ENCODE measurements at regions not wholly inside any gene's neighbourhood (a gene's known extent, or its start where the extent isn't known, plus 50 kb on each side); places are given as distances from the start of the nearest gene placed in this dataset.

DNA sequence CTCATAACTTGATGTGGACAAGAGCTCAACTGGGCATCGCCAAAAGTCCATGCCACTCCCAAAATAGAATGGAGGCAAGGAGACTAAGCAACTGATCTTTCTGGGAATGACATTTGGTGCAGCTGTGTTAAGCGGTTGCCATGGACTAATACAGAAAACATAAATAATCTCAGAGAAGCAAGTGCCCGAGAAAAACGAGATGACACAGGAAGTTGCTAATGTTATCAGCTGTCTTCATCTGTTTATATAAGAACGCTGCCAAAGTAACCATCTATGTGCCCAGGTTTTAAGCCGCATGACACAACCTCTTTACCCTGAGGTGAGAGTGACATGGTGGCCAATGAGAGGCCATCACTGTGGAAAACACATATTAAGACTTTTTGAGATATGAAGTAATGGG, 54.9 kb upstream of the SACS start:
- H3K79me2 ChIP-seq (ENCODE audit: insufficient read depth) = no peaks in the 10 kb centered on the region
- peak overlapping the region in 1 of 2 experiments; percentile 74; a peak in 2 of 4 replicates for H3K27ac ChIP-seq (ENCODE audit: low read depth in 2 of 2, low read length in 1 of 2)
- POLR2A ChIA-PET = no interaction called here
- no peaks in the 10 kb centered on the region for H3K9me2 ChIP-seq
- H3K27me3 ChIP-seq (ENCODE audit: insufficient read depth) = no peaks in the 10 kb centered on the region
- no peaks in the 10 kb centered on the region for H3K36me3 ChIP-seq (replicated peaks in 1 of 2; ENCODE audit: control insufficient read depth in 1 of 2, insufficient read depth in 2 of 2, low read length in 1 of 2)
- no peak overlapping the region for H2AFZ ChIP-seq (ENCODE audit: low read depth)
- TF ChIP-seq NFIC (IDR thresholded peaks at IDR 0.05; ENCODE audit: borderline replicate concordance) = peak; percentile 66
- no peak for TF ChIP-seq GATA2 (CRISPR knock-in tag; IDR thresholded peaks at IDR 0.05)
- TF ChIP-seq TCF12 (IDR thresholded peaks at IDR 0.05) = peak; percentile 58
- TF ChIP-seq, protein P1, sequence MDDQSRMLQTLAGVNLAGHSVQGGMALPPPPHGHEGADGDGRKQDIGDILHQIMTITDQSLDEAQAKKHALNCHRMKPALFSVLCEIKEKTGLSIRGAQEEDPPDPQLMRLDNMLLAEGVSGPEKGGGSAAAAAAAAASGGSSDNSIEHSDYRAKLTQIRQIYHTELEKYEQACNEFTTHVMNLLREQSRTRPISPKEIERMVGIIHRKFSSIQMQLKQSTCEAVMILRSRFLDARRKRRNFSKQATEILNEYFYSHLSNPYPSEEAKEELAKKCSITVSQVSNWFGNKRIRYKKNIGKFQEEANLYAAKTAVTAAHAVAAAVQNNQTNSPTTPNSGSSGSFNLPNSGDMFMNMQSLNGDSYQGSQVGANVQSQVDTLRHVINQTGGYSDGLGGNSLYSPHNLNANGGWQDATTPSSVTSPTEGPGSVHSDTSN (IDR thresholded peaks at IDR 0.05) = peak; percentile 60
- H3K4me3 ChIP-seq (ENCODE audit: low read depth in 2 of 2, low read length in 1 of 2) = no peak overlapping the region
- DNase-seq = peak; percentile 57
- H3K9ac ChIP-seq = no peak overlapping the region; the same call in 1 of the 2 replicates
- WGBS (ENCODE audit: low lambda C conversion rate) = 34% methylated on average over 6 of the region's 6 CpGs
- peaks cover 11% of the 10 kb centered on the region for H3F3A ChIP-seq (replicated peaks; ENCODE audit: insufficient read depth)
- CTCF ChIA-PET = interaction anchor here (0.7 to 0.8 kb wide), 3 partner anchors 21 to 161 kb away, joined by 3 read pairs; no protein-coding TSS in a partner anchor
- peaks cover 0 to 7% of the 10 kb centered on the region in 2 experiments; a peak in 1 of 4 replicates for H3K4me1 ChIP-seq (ENCODE audit: control insufficient read depth in 1 of 2, insufficient read depth in 2 of 2, low read depth in 1 of 2, low read length in 1 of 2)
- no peak overlapping the region for H3K4me2 ChIP-seq
- H4K20me1 ChIP-seq (ENCODE audit: insufficient read depth) = no peaks in the 10 kb centered on the region
- no peaks in the 10 kb centered on the region for H3K9me3 ChIP-seq

DNA sequence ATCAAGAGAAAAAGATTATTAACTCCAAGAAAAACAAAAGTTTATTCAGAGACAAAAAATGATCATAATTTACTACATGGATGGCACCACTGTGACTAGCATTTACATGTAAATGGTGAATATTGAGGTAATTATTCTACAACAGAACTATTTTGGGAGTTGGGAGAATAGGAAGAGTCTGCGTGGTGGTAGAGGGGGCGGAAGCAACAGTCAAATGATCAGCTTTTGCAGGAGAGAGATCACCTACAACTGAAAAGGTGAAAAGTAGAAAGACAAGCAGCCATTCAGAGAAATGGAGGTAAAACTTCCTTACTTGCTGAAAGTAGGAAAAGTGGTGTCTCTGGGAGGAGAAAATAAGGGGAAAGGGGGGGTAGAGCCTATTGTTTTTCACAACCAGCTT, 62.8 kb upstream of the SACS start:
- WGBS (ENCODE audit: low lambda C conversion rate) = 97% methylated on average over 2 of the region's 2 CpGs

DNA sequence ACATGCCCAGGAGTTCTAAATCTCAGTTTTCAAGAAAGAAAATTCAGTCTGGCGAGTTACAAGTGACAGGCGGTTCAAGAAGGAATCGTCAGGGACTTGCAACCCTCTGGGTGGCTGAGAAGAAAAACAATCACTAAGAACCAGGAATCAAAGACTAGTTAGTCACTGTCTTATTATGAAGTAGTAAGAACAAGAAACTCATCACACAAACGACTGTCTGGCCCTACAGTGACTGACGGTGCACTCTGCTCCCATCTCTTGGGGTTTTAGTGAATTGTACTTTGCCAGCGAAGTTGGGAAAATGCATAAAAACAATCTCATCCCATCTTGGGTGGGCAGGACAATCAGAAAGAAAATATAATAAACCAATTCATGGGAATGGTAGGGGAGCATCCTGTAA, 63.7 kb upstream of the SACS start:
- ChIA-PET POLR2A (no interaction called here), CTCF (no interaction called here)
- 84% methylated on average over 6 of the region's 6 CpGs for WGBS (ENCODE audit: low lambda C conversion rate)
- H3K4me2 ChIP-seq = no peak overlapping the region
- no peaks in the 10 kb centered on the region for H3K36me3 ChIP-seq (replicated peaks in 1 of 2; ENCODE audit: control insufficient read depth in 1 of 2, insufficient read depth in 2 of 2, low read length in 1 of 2)
- H3K4me1 ChIP-seq (ENCODE audit: control insufficient read depth in 1 of 2, insufficient read depth in 2 of 2, low read depth in 1 of 2, low read length in 1 of 2) = peaks cover 0 to 17% of the 10 kb centered on the region in 2 experiments; a peak in 3 of 4 replicates
- no peaks in the 10 kb centered on the region for H3K9me3 ChIP-seq
- H3F3A ChIP-seq (replicated peaks; ENCODE audit: insufficient read depth) = peaks cover 20% of the 10 kb centered on the region
- no peaks in the 10 kb centered on the region for H3K9me2 ChIP-seq
- no peaks in the 10 kb centered on the region for H3K27me3 ChIP-seq (ENCODE audit: insufficient read depth)
- H2AFZ ChIP-seq (ENCODE audit: low read depth) = no peak overlapping the region
- H3K79me2 ChIP-seq (ENCODE audit: insufficient read depth) = no peaks in the 10 kb centered on the region
- H4K20me1 ChIP-seq (ENCODE audit: insufficient read depth) = no peaks in the 10 kb centered on the region
- H3K9ac ChIP-seq = no peak overlapping the region
- H3K4me3 ChIP-seq (ENCODE audit: low read depth in 2 of 2, low read length in 1 of 2) = no peak overlapping the region
- no peak for DNase-seq
- H3K27ac ChIP-seq (ENCODE audit: low read depth in 2 of 2, low read length in 1 of 2) = no peak overlapping the region
- no peak for TF ChIP-seq TCF12 (IDR thresholded peaks at IDR 0.05)
- TF ChIP-seq SMC3 (IDR thresholded peaks at IDR 0.05; ENCODE audit: low read depth, low read length) = no peak
- no peak for TF ChIP-seq TEAD4 (IDR thresholded peaks at IDR 0.05; ENCODE audit: borderline replicate concordance, insufficient read depth)
- no peak for TF ChIP-seq FOXM1 (IDR thresholded peaks at IDR 0.05; ENCODE audit: low read depth)
- TF ChIP-seq JUND (IDR thresholded peaks at IDR 0.05) = no peak
- TF ChIP-seq NRF1 (IDR thresholded peaks at IDR 0.05; ENCODE audit: low read depth, low read length) = no peak
- TF ChIP-seq SIN3A (IDR thresholded peaks at IDR 0.05; ENCODE audit: borderline replicate concordance, low read depth, low read length) = no peak
- no peak for TF ChIP-seq FOXJ3 (CRISPR knock-in tag; IDR thresholded peaks at IDR 0.05)
- no peak for TF ChIP-seq NFIC (IDR thresholded peaks at IDR 0.05; ENCODE audit: borderline replicate concordance)
- no peak for TF ChIP-seq FOSL2 (IDR thresholded peaks at IDR 0.05; ENCODE audit: borderline replicate concordance, low read depth)
- no peak for TF ChIP-seq POLR2AphosphoS5 (IDR thresholded peaks at IDR 0.05; ENCODE audit: low read depth, low read length)
- TF ChIP-seq YY1 (IDR thresholded peaks at IDR 0.05; ENCODE audit: low read depth) = no peak
- TF ChIP-seq, protein P2, sequence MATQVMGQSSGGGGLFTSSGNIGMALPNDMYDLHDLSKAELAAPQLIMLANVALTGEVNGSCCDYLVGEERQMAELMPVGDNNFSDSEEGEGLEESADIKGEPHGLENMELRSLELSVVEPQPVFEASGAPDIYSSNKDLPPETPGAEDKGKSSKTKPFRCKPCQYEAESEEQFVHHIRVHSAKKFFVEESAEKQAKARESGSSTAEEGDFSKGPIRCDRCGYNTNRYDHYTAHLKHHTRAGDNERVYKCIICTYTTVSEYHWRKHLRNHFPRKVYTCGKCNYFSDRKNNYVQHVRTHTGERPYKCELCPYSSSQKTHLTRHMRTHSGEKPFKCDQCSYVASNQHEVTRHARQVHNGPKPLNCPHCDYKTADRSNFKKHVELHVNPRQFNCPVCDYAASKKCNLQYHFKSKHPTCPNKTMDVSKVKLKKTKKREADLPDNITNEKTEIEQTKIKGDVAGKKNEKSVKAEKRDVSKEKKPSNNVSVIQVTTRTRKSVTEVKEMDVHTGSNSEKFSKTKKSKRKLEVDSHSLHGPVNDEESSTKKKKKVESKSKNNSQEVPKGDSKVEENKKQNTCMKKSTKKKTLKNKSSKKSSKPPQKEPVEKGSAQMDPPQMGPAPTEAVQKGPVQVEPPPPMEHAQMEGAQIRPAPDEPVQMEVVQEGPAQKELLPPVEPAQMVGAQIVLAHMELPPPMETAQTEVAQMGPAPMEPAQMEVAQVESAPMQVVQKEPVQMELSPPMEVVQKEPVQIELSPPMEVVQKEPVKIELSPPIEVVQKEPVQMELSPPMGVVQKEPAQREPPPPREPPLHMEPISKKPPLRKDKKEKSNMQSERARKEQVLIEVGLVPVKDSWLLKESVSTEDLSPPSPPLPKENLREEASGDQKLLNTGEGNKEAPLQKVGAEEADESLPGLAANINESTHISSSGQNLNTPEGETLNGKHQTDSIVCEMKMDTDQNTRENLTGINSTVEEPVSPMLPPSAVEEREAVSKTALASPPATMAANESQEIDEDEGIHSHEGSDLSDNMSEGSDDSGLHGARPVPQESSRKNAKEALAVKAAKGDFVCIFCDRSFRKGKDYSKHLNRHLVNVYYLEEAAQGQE (IDR thresholded peaks at IDR 0.05; ENCODE audit: low read depth, low read length) = no peak
- TF ChIP-seq ELF1 (IDR thresholded peaks at IDR 0.05) = no peak
- TF ChIP-seq MXI1 (IDR thresholded peaks at IDR 0.05; ENCODE audit: low read depth, low read length) = no peak
- TF ChIP-seq, protein P3, sequence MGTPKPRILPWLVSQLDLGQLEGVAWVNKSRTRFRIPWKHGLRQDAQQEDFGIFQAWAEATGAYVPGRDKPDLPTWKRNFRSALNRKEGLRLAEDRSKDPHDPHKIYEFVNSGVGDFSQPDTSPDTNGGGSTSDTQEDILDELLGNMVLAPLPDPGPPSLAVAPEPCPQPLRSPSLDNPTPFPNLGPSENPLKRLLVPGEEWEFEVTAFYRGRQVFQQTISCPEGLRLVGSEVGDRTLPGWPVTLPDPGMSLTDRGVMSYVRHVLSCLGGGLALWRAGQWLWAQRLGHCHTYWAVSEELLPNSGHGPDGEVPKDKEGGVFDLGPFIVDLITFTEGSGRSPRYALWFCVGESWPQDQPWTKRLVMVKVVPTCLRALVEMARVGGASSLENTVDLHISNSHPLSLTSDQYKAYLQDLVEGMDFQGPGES (IDR thresholded peaks at IDR 0.05; ENCODE audit: low read depth, low read length) = no peak

More for the DNA sequence above, 62.8 kb upstream of the SACS start:
- H3F3A ChIP-seq (replicated peaks; ENCODE audit: insufficient read depth) = peaks cover 14% of the 10 kb centered on the region
- H3K9me2 ChIP-seq = no peaks in the 10 kb centered on the region
- H3K27ac ChIP-seq (ENCODE audit: low read depth in 2 of 2, low read length in 1 of 2) = no peak overlapping the region
- no peak for DNase-seq
- no peaks in the 10 kb centered on the region for H3K36me3 ChIP-seq (replicated peaks in 1 of 2; ENCODE audit: control insufficient read depth in 1 of 2, insufficient read depth in 2 of 2, low read length in 1 of 2)
- H3K9ac ChIP-seq = no peak overlapping the region
- H2AFZ ChIP-seq (ENCODE audit: low read depth) = no peak overlapping the region
- no peak overlapping the region for H3K4me2 ChIP-seq
- ChIA-PET CTCF (interaction anchor here (0.7 kb wide), 2 partner anchors 10 to 75 kb away, joined by 3 read pairs; no protein-coding TSS in a partner anchor), POLR2A (no interaction called here)
- no peaks in the 10 kb centered on the region for H4K20me1 ChIP-seq (ENCODE audit: insufficient read depth)
- H3K9me3 ChIP-seq = no peaks in the 10 kb centered on the region
- TF ChIP-seq POLR2AphosphoS5 (IDR thresholded peaks at IDR 0.05; ENCODE audit: low read depth, low read length) = no peak
- peaks cover 0 to 13% of the 10 kb centered on the region in 2 experiments; a peak in 3 of 4 replicates for H3K4me1 ChIP-seq (ENCODE audit: control insufficient read depth in 1 of 2, insufficient read depth in 2 of 2, low read depth in 1 of 2, low read length in 1 of 2)
- H3K27me3 ChIP-seq (ENCODE audit: insufficient read depth) = no peaks in the 10 kb centered on the region
- H3K79me2 ChIP-seq (ENCODE audit: insufficient read depth) = no peaks in the 10 kb centered on the region
- H3K4me3 ChIP-seq (ENCODE audit: low read depth in 2 of 2, low read length in 1 of 2) = no peak overlapping the region

Measured in SK-N-SH (cell line).